MM.1S (cell line): ENCODE measurements at regions not wholly inside any gene's neighbourhood (a gene's known extent, or its start where the extent isn't known, plus 50 kb on each side); places are given as distances from the start of the nearest gene placed in this dataset.

Experiments
- DNase-seq: peaks from one replicate; pipeline ENCODE4 v3.0.0-alpha.2; 2015
- H2AFZ ChIP-seq: fragments of 300-600 bp; sonication (generic); 2 replicates; pipeline ENCODE4 v1.6.0; 2016; ENCODE audit warnings: antibody characterized with exemption, low read length
- H3F3A ChIP-seq: fragments of 300-600 bp; sonication (generic); 2 replicates; pipeline ENCODE4 v1.6.1; 2016; ENCODE audit warnings: mild to moderate bottlenecking, antibody characterized with exemption, low read length, moderate library complexity, mixed read lengths; ENCODE audit not compliant: insufficient read depth
- H3K27ac ChIP-seq: fragments of 300-600 bp; sonication (generic); 2 replicates; pipeline ENCODE4 v1.5.1; 2016; ENCODE audit warnings: mild to moderate bottlenecking, low read length
- H3K27me3 ChIP-seq: fragments of 300-600 bp; sonication (generic); replicated peaks from 2 replicates; pipeline ENCODE4 v1.6.0; 2016; ENCODE audit warnings: low read length; ENCODE audit not compliant: insufficient read depth
- H3K36me3 ChIP-seq: fragments of 300-600 bp; sonication (generic); replicated peaks from 2 replicates; pipeline ENCODE4 v1.6.1; 2016; ENCODE audit warnings: mild to moderate bottlenecking, low read length, mixed read lengths; ENCODE audit not compliant: insufficient read depth
- H3K4me1 ChIP-seq: fragments of 300-600 bp; sonication (generic); 2 replicates; pipeline ENCODE4 v1.6.1; 2016; ENCODE audit warnings: low read length, mixed read lengths
- H3K4me2 ChIP-seq: fragments of 300-600 bp; sonication (generic); 2 replicates; pipeline ENCODE4 v1.6.0; 2016; ENCODE audit warnings: low read depth, low read length
- H3K4me3 ChIP-seq: fragments of 300-600 bp; sonication (generic); 2 replicates; pipeline ENCODE4 v1.5.1; 2016; ENCODE audit warnings: low read length, mixed read lengths
- H3K79me2 ChIP-seq: fragments of 300-600 bp; sonication (generic); 2 replicates; pipeline ENCODE4 v1.6.1; 2016; ENCODE audit warnings: mixed run types, low read length, mixed read lengths
- H3K9ac ChIP-seq: fragments of 300-600 bp; sonication (generic); 2 replicates; pipeline ENCODE4 v1.6.1; 2016; ENCODE audit warnings: low read length, mixed read lengths
- H3K9me2 ChIP-seq: fragments of 300-600 bp; sonication (generic); replicated peaks from 2 replicates; pipeline ENCODE4 v1.6.1; 2016; ENCODE audit warnings: mild to moderate bottlenecking, low read length, mixed read lengths; ENCODE audit not compliant: insufficient read depth
- H3K9me3 ChIP-seq: fragments of 300-600 bp; sonication (generic); replicated peaks from 2 replicates; pipeline ENCODE4 v1.6.1; 2016; ENCODE audit warnings: mild to moderate bottlenecking, low read length, mixed read lengths; ENCODE audit not compliant: insufficient read depth
- H4K20me1 ChIP-seq: fragments of 300-600 bp; sonication (generic); 2 replicates; pipeline ENCODE4 v1.6.1; 2016; ENCODE audit warnings: mild to moderate bottlenecking, low read length, moderate library complexity, mixed read lengths; ENCODE audit not compliant: insufficient read depth
- EZH2 ChIP-seq: fragments of 300-600 bp; sonication (generic); optimal IDR thresholded peaks from 2 replicates; pipeline ENCODE3; 2017; ENCODE audit warnings: low read depth, mild to moderate bottlenecking, antibody characterized with exemption, low read length, mixed read lengths
- EZH2phosphoT487 ChIP-seq: fragments of 300-600 bp; sonication (generic); IDR thresholded peaks from 2 replicates; pipeline ENCODE4 v1.6.1; 2018; ENCODE audit warnings: antibody characterized with exemption, low read length
- TF ChIP-seq, protein P1 (sequence below): fragments of 300-600 bp; sonication (generic); IDR thresholded peaks from 2 replicates; pipeline ENCODE4 v1.5.1; 2016; ENCODE audit warnings: antibody characterized with exemption, low read length, mixed read lengths

- Histone ChIP-seq H2AFZ (no peak overlapping the region), H3K4me1 (no peaks in the 10 kb centered on the region), H3K4me2 (no peak overlapping the region), H3F3A (no peaks in the 10 kb centered on the region), H3K27ac (no peak overlapping the region), H3K27me3 (no peaks in the 10 kb centered on the region), H3K36me3 (no peaks in the 10 kb centered on the region), H4K20me1 (no peaks in the 10 kb centered on the region), H3K79me2 (no peaks in the 10 kb centered on the region), H3K9me3 (no peaks in the 10 kb centered on the region), H3K4me3 (no peak overlapping the region), H3K9ac (no peak overlapping the region), H3K9me2 (no peaks in the 10 kb centered on the region)
- DNase-seq, result no peak
- TF ChIP-seq EZH2phosphoT487, result no peak
- TF ChIP-seq, protein P1, sequence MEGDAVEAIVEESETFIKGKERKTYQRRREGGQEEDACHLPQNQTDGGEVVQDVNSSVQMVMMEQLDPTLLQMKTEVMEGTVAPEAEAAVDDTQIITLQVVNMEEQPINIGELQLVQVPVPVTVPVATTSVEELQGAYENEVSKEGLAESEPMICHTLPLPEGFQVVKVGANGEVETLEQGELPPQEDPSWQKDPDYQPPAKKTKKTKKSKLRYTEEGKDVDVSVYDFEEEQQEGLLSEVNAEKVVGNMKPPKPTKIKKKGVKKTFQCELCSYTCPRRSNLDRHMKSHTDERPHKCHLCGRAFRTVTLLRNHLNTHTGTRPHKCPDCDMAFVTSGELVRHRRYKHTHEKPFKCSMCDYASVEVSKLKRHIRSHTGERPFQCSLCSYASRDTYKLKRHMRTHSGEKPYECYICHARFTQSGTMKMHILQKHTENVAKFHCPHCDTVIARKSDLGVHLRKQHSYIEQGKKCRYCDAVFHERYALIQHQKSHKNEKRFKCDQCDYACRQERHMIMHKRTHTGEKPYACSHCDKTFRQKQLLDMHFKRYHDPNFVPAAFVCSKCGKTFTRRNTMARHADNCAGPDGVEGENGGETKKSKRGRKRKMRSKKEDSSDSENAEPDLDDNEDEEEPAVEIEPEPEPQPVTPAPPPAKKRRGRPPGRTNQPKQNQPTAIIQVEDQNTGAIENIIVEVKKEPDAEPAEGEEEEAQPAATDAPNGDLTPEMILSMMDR, result no peak
- TF ChIP-seq EZH2, result no peak
Observed at GRCh38 chr14:43313719-43314118, 1193.4 kb downstream of the FSCB start.

DNA sequence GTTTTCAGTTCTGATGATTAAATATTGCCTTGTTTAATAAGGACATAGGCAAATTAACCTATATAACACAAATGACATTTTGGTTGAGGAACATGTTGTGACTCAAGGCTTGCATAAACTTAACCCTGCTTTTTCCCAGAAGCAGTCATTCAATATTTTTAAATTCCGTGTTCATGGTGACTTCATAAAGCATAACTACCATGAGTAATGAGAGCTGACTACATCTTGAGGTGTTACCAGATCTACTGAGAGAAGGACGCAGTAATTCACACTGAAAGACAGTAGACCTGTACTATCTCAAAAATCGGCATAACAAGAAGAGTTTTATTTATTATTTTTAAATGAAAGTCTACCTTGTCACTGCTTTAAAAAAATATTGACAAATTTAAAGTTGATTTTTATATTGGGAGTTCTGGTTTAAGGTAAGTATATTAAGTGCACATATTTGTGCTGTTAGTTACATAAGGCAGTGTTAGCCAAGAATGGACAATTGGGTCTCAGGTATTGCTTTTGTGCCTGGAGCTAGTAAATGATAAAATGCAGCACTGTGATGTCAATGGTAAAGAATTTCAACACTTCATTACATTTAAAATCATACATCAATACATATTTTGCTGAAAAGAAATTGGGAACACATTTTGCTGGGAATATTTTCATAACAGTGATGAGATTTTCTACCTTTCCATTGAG lies 1198.5 kb downstream of the FSCB start:
- Histone ChIP-seq H4K20me1 (no peaks in the 10 kb centered on the region), H3K9ac (no peak overlapping the region), H3K4me3 (no peak overlapping the region), H3K79me2 (no peaks in the 10 kb centered on the region), H3K36me3 (no peaks in the 10 kb centered on the region), H3K9me3 (no peaks in the 10 kb centered on the region), H3K27ac (no peak overlapping the region), H3K4me1 (no peaks in the 10 kb centered on the region), H3K9me2 (no peaks in the 10 kb centered on the region), H3F3A (no peaks in the 10 kb centered on the region), H3K4me2 (no peak overlapping the region), H2AFZ (no peak overlapping the region), H3K27me3 (no peaks in the 10 kb centered on the region)
- TF ChIP-seq, protein P1, result no peak
- TF ChIP-seq EZH2phosphoT487, result no peak
- TF ChIP-seq EZH2, result no peak
- no peak for DNase-seq

GRCh38 chr14:43307836-43308235 lies 1199.2 kb downstream of the FSCB start:
- Histone ChIP-seq H2AFZ (no peak overlapping the region), H3F3A (no peaks in the 10 kb centered on the region), H3K9me2 (no peaks in the 10 kb centered on the region), H4K20me1 (no peaks in the 10 kb centered on the region), H3K36me3 (no peaks in the 10 kb centered on the region), H3K9me3 (no peaks in the 10 kb centered on the region), H3K27ac (no peak overlapping the region), H3K4me3 (no peak overlapping the region), H3K9ac (no peak overlapping the region), H3K79me2 (no peaks in the 10 kb centered on the region), H3K27me3 (no peaks in the 10 kb centered on the region), H3K4me1 (no peaks in the 10 kb centered on the region), H3K4me2 (no peak overlapping the region)
- DNase-seq, result no peak
- TF ChIP-seq EZH2phosphoT487, result no peak

DNA sequence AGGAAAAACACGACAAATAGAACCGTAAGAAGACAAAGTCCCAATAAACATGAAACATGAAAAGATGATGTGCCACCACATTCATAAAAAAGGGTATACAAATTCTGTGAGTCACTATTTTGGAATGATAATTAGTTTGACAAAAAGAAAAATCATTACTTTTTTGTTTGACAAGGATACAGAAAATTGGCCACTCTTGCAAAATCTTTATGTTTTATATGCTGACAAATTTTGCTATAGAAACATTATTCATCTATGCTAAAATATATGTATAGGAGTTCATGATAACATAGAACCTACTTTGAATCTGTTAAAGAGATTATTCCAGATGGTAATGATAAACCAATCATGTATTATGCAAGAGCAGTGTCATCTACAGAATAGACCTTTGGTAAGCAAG lies 1201.0 kb downstream of the FSCB start:
- Histone ChIP-seq H2AFZ (no peak overlapping the region), H3K79me2 (no peaks in the 10 kb centered on the region), H4K20me1 (no peaks in the 10 kb centered on the region), H3K4me1 (no peaks in the 10 kb centered on the region), H3F3A (no peaks in the 10 kb centered on the region), H3K36me3 (no peaks in the 10 kb centered on the region), H3K9me2 (no peaks in the 10 kb centered on the region), H3K27me3 (no peaks in the 10 kb centered on the region), H3K4me2 (no peak overlapping the region), H3K9me3 (no peaks in the 10 kb centered on the region), H3K9ac (no peak overlapping the region), H3K4me3 (no peak overlapping the region), H3K27ac (no peak overlapping the region)
- DNase-seq, result no peak
- TF ChIP-seq EZH2, result no peak
- TF ChIP-seq, protein P1, result no peak
- no peak for TF ChIP-seq EZH2phosphoT487
